H9 (cell line): ENCODE measurements at regions not wholly inside any gene's neighbourhood (a gene's known extent, or its start where the extent isn't known, plus 50 kb on each side); places are given as distances from the start of the nearest gene placed in this dataset.

Source experiments
- DNase-seq: peaks from one replicate; pipeline ENCODE4 v3.0.0-alpha.2; 2017
- H2AFZ ChIP-seq: one replicate; pipeline ENCODE4 v1.6.1; 2013; ENCODE audit warnings: mild to moderate bottlenecking, low read length, control low read depth, moderate library complexity
- H2AK5ac ChIP-seq: 2 replicates; pipeline ENCODE4 v1.6.1; 2013; ENCODE audit warnings: low read length, control low read depth, mixed read lengths; ENCODE audit not compliant: insufficient read length
- H2BK120ac ChIP-seq: one replicate; pipeline ENCODE4 v1.6.1; 2013; ENCODE audit warnings: low read depth, mild to moderate bottlenecking, low read length, control low read depth, inconsistent platforms; ENCODE audit not compliant: poor library complexity, severe bottlenecking
- H2BK12ac ChIP-seq: 2 replicates; pipeline ENCODE4 v1.6.1; 2013; ENCODE audit warnings: low read length, control low read depth, mixed read lengths, low read depth; ENCODE audit not compliant: insufficient read length
- H2BK15ac ChIP-seq: 2 replicates; pipeline ENCODE4 v1.6.1; 2013; ENCODE audit warnings: low read depth, low read length, control low read depth
- H2BK20ac ChIP-seq: one replicate; pipeline ENCODE4 v1.6.1; 2013; ENCODE audit warnings: low read depth, mild to moderate bottlenecking, low read length, control low read depth, inconsistent platforms; ENCODE audit not compliant: poor library complexity, severe bottlenecking
- H2BK5ac ChIP-seq: 2 replicates; pipeline ENCODE4 v1.6.1; 2013; ENCODE audit warnings: low read length, control low read depth, mixed read lengths; ENCODE audit not compliant: insufficient read length
- H3K14ac ChIP-seq: 2 replicates; pipeline ENCODE4 v1.6.1; 2013; ENCODE audit warnings: low read length, control low read depth; ENCODE audit not compliant: insufficient read depth
- H3K18ac ChIP-seq: 2 replicates; pipeline ENCODE4 v1.6.1; 2013; ENCODE audit warnings: low read depth, mild to moderate bottlenecking, mixed read lengths, low read length, control low read depth; ENCODE audit not compliant: insufficient read length
- H3K23ac ChIP-seq: 2 replicates; pipeline ENCODE4 v1.6.1; 2013; ENCODE audit warnings: low read length, control low read depth, mixed read lengths, low read depth; ENCODE audit not compliant: insufficient read length
- H3K23me2 ChIP-seq: 2 replicates; pipeline ENCODE4 v1.6.1; 2013; ENCODE audit warnings: low read depth, mild to moderate bottlenecking, mixed read lengths, low read length, control low read depth; ENCODE audit not compliant: insufficient read length, poor library complexity, severe bottlenecking
- H3K27ac ChIP-seq: 2 replicates; pipeline ENCODE4 v1.5.1; 2013; ENCODE audit warnings: low read length, control low read depth, mixed read lengths, low read depth; ENCODE audit not compliant: insufficient read length
- H3K27me3 ChIP-seq: 2 replicates; pipeline ENCODE4 v1.6.1; 2013; ENCODE audit warnings: low read length, control low read depth, inconsistent platforms; ENCODE audit not compliant: insufficient read depth
- H3K4ac ChIP-seq: 2 replicates; pipeline ENCODE4 v1.6.1; 2013; ENCODE audit warnings: low read depth, mild to moderate bottlenecking, control low read depth, inconsistent platforms, low read length, moderate library complexity
- H3K4me1 ChIP-seq: 2 replicates; pipeline ENCODE4 v1.6.1; 2013; ENCODE audit warnings: low read length, control low read depth, inconsistent platforms; ENCODE audit not compliant: insufficient read depth
- H3K4me2 ChIP-seq: 2 replicates; pipeline ENCODE4 v1.6.1; 2013; ENCODE audit warnings: low read length, control low read depth, mixed read lengths; ENCODE audit not compliant: insufficient read length, insufficient read depth
- H3K56ac ChIP-seq: 2 replicates; pipeline ENCODE4 v1.6.1; 2013; ENCODE audit warnings: low read depth, mild to moderate bottlenecking, mixed read lengths, low read length, control low read depth; ENCODE audit not compliant: insufficient read length
- H3K79me1 ChIP-seq: 2 replicates; pipeline ENCODE4 v1.6.1; 2013; ENCODE audit warnings: low read depth, mild to moderate bottlenecking, moderate library complexity, low read length, control low read depth, inconsistent platforms; ENCODE audit not compliant: insufficient read depth, poor library complexity, severe bottlenecking
- H3K79me2 ChIP-seq: 2 replicates; pipeline ENCODE4 v1.6.1; 2013; ENCODE audit warnings: low read length, control low read depth, inconsistent platforms; ENCODE audit not compliant: insufficient read depth
- H3K9ac ChIP-seq: 2 replicates; pipeline ENCODE4 v1.6.1; 2013; ENCODE audit warnings: low read length, control low read depth, mixed read lengths; ENCODE audit not compliant: insufficient read length; ENCODE audit errors: extremely low read depth
- H3K9me3 ChIP-seq: one replicate; pipeline ENCODE4 v1.6.1; 2013; ENCODE audit warnings: low read depth, low read length, inconsistent platforms; ENCODE audit not compliant: control insufficient read depth
- H3T11ph ChIP-seq: one replicate; pipeline ENCODE4 v1.6.1; 2013; ENCODE audit warnings: mild to moderate bottlenecking, low read length, control low read depth, inconsistent platforms
- H4K20me1 ChIP-seq: one replicate; pipeline ENCODE4 v1.6.1; 2013; ENCODE audit not compliant: control insufficient read depth, insufficient read length, insufficient read depth
- H4K5ac ChIP-seq: 2 replicates; pipeline ENCODE4 v1.6.1; 2013; ENCODE audit warnings: low read depth, mild to moderate bottlenecking, mixed read lengths, low read length, control low read depth; ENCODE audit not compliant: insufficient read length
- H4K8ac ChIP-seq: replicated peaks from 2 replicates; pipeline ENCODE4 v1.6.1; 2013; ENCODE audit warnings: low read length, control low read depth, mixed read lengths, low read depth; ENCODE audit not compliant: insufficient read length
- H4K91ac ChIP-seq: 2 replicates; pipeline ENCODE4 v1.6.1; 2013; ENCODE audit warnings: low read depth, mild to moderate bottlenecking, moderate library complexity, mixed read lengths, low read length, control low read depth; ENCODE audit not compliant: insufficient read length
- H3K27ac Mint-ChIP-seq, 3 experiments: 2 replicates in 2 of 3; 3 replicates in 1 of 3; pipeline ENCODE4 v1.8.0; 2020 to 2021; ENCODE audit warnings: mixed read lengths in 3 of 3, mild to moderate bottlenecking in 1 of 3, moderate library complexity in 1 of 3
- H3K27me3 Mint-ChIP-seq: 2 replicates; pipeline ENCODE4 v1.8.0; 2021; ENCODE audit warnings: low read depth, mild to moderate bottlenecking, moderate library complexity, mixed read lengths
- H3K36me3 Mint-ChIP-seq, 3 experiments: 2 replicates in 2 of 3; 3 replicates in 1 of 3; pipeline ENCODE4 v1.8.0; 2020 to 2021; ENCODE audit warnings: low read depth in 3 of 3, mixed read lengths in 3 of 3; ENCODE audit not compliant: insufficient read depth in 1 of 3
- H3K4me1 Mint-ChIP-seq, 2 experiments: 2 replicates each; pipeline ENCODE4 v1.8.0; 2020; ENCODE audit warnings: mixed read lengths in 2 of 2
- H3K4me3 Mint-ChIP-seq, 2 experiments: 2 replicates in 1 of 2; 3 replicates in 1 of 2; pipeline ENCODE4 v1.8.0; 2020 to 2021; ENCODE audit warnings: mild to moderate bottlenecking in 2 of 2, mixed read lengths in 2 of 2, moderate library complexity in 1 of 2
- H3K9me3 Mint-ChIP-seq, 2 experiments: 2 replicates in 1 of 2; 3 replicates in 1 of 2; pipeline ENCODE4 v1.8.0; 2020; ENCODE audit warnings: mild to moderate bottlenecking in 2 of 2, mixed read lengths in 2 of 2, moderate library complexity in 1 of 2
- CTCF ChIP-seq: fragments of 200-600 bp; sonication (generic); conservative IDR thresholded peaks from 3 replicates; pipeline ENCODE4 v1.8.0; 2021; ENCODE audit warnings: antibody characterized with exemption, mild to moderate bottlenecking
- WGBS: extraction: QIAGEN DNeasy Blood & Tissue Kit; methylation state at CpG from one replicate; pipeline ENCODE4 v1.1.7; 2013; ENCODE audit warnings: missing lambda C conversion rate, low lambda C conversion rate, mixed read lengths; ENCODE audit not compliant: insufficient read length; ENCODE audit errors: extremely low coverage; 5-methylcytosine and 5-hydroxymethylcytosine counted together

GRCh38 chr4:157838366-157838765, 334.5 kb downstream of the GASK1B start:
- H3K4me2 ChIP-seq, result no peak overlapping the region
- Mint-ChIP-seq H3K9me3 (no peaks in the 10 kb centered on the region), H3K27ac (no peak overlapping the region), H3K4me3 (no peak overlapping the region), H3K27me3 (no peaks in the 10 kb centered on the region), H3K36me3 (no peaks in the 10 kb centered on the region), H3K4me1 (peaks cover 8 to 11% of the 10 kb centered on the region in 2 experiments)
- no peak overlapping the region for H3K9ac ChIP-seq
- no peak overlapping the region for H2AFZ ChIP-seq
- no peak overlapping the region for H3K14ac ChIP-seq
- H2BK120ac ChIP-seq, result no peak overlapping the region
- H3K9me3 ChIP-seq, result no peaks in the 10 kb centered on the region
- no peak overlapping the region for H4K8ac ChIP-seq
- no peaks in the 10 kb centered on the region for H3K79me1 ChIP-seq
- no peak overlapping the region for H3K23ac ChIP-seq
- no peaks in the 10 kb centered on the region for H3K27me3 ChIP-seq
- H3K56ac ChIP-seq, result no peak overlapping the region
- TF ChIP-seq CTCF, result no peak
- H4K5ac ChIP-seq, result no peak overlapping the region
- H3K27ac ChIP-seq, result no peak overlapping the region
- H2BK12ac ChIP-seq, result no peak overlapping the region
- no peak for DNase-seq
- H3K79me2 ChIP-seq, result no peaks in the 10 kb centered on the region
- no peak overlapping the region for H2BK15ac ChIP-seq
- no peak overlapping the region for H4K91ac ChIP-seq
- no peaks in the 10 kb centered on the region for H4K20me1 ChIP-seq
- no CpG with 5 or more reads among the region's 2 CpGs for WGBS
- no peak overlapping the region for H3T11ph ChIP-seq
- no peaks in the 10 kb centered on the region for H3K23me2 ChIP-seq
- no peak overlapping the region for H2BK20ac ChIP-seq
- no peak overlapping the region for H3K18ac ChIP-seq
- H2AK5ac ChIP-seq, result no peak overlapping the region
- H2BK5ac ChIP-seq, result no peak overlapping the region
- H3K4me1 ChIP-seq, result no peaks in the 10 kb centered on the region
- no peak overlapping the region for H3K4ac ChIP-seq
